Nephron (organoid): ENCODE measurements at regions not wholly inside any gene's neighbourhood (a gene's known extent, or its start where the extent isn't known, plus 50 kb on each side); places are given as distances from the start of the nearest gene placed in this dataset.
"Not testable (repeated sequence)": the region's sequence is repeated elsewhere in the genome, so short reads cannot be mapped to it uniquely, and the experiment has no call there.

Source experiments
- H3K27ac Mint-ChIP-seq, 3 experiments: 2 replicates each; pipeline ENCODE4 v1.8.0; 2020; ENCODE audit warnings: mixed read lengths in 3 of 3, mild to moderate bottlenecking in 2 of 3, moderate library complexity in 1 of 3
- H3K27me3 Mint-ChIP-seq: 2 replicates; pipeline ENCODE4 v1.8.0; 2021; ENCODE audit warnings: low read depth, mild to moderate bottlenecking, moderate library complexity, mixed read lengths
- H3K36me3 Mint-ChIP-seq: 2 replicates; pipeline ENCODE4 v1.8.0; 2020; ENCODE audit warnings: low read depth, mixed read lengths
- H3K4me1 Mint-ChIP-seq: 2 replicates; pipeline ENCODE4 v1.8.0; 2020; ENCODE audit warnings: mixed read lengths
- H3K4me3 Mint-ChIP-seq, 3 experiments: 2 replicates each; pipeline ENCODE4 v1.8.0; 2020; ENCODE audit warnings: mild to moderate bottlenecking in 3 of 3, mixed read lengths in 3 of 3, moderate library complexity in 2 of 3
- H3K9me3 Mint-ChIP-seq: 2 replicates; pipeline ENCODE4 v1.8.0; 2020; ENCODE audit warnings: mixed read lengths
- CTCF ChIP-seq, 3 experiments: fragments of 200-600 bp; sonication (generic); IDR thresholded peaks; one replicate each; pipeline ENCODE4 v1.5.0; 2021; ENCODE audit warnings: antibody characterized with exemption in 3 of 3; ENCODE audit not compliant: unreplicated experiment in 3 of 3

- Mint-ChIP-seq H3K36me3 (no peaks in the 10 kb centered on the region), H3K9me3 (peaks cover 52% of the 10 kb centered on the region), H3K27me3 (no peaks in the 10 kb centered on the region), H3K4me1 (no peaks in the 10 kb centered on the region), H3K27ac (no peak overlapping the region), H3K4me3 (no peak overlapping the region)
- TF ChIP-seq CTCF (IDR thresholded peaks at IDR 0.05; ENCODE audit: unreplicated experiment in 3 of 3) = no peak
These were observed 384.5 kb upstream of the GHITM start for GRCh38 chr10:83754857-83755256.

GRCh38 chr10:83760142-83760541 is 379.2 kb upstream of the GHITM start:
- Mint-ChIP-seq H3K27me3 (no peaks in the 10 kb centered on the region), H3K36me3 (no peaks in the 10 kb centered on the region), H3K4me3 (no peak overlapping the region), H3K9me3 (peaks cover 13% of the 10 kb centered on the region), H3K27ac (no peak overlapping the region), H3K4me1 (no peaks in the 10 kb centered on the region)
- TF ChIP-seq CTCF (IDR thresholded peaks at IDR 0.05; ENCODE audit: unreplicated experiment in 3 of 3) = no peak

GRCh38 chr10:83764666-83765065 is 374.6 kb upstream of the GHITM start:
- Mint-ChIP-seq H3K4me3 (no peak overlapping the region), H3K27me3 (no peaks in the 10 kb centered on the region), H3K4me1 (no peaks in the 10 kb centered on the region), H3K36me3 (no peaks in the 10 kb centered on the region), H3K27ac (no peak overlapping the region), H3K9me3 (no peaks in the 10 kb centered on the region)
- no peak for TF ChIP-seq CTCF (IDR thresholded peaks at IDR 0.05; ENCODE audit: unreplicated experiment in 3 of 3)

- Mint-ChIP-seq H3K9me3 (no peaks in the 10 kb centered on the region), H3K4me1 (no peaks in the 10 kb centered on the region), H3K27me3 (no peaks in the 10 kb centered on the region), H3K27ac (no peak overlapping the region), H3K4me3 (no peak overlapping the region), H3K36me3 (no peaks in the 10 kb centered on the region)
- no peak for TF ChIP-seq CTCF (IDR thresholded peaks at IDR 0.05; ENCODE audit: unreplicated experiment in 3 of 3)
These were observed 373.6 kb upstream of the GHITM start for GRCh38 chr10:83765731-83766130.

- Mint-ChIP-seq H3K9me3 (peaks cover 4% of the 10 kb centered on the region), H3K27me3 (peaks cover 3% of the 10 kb centered on the region), H3K4me3 (no peak overlapping the region), H3K36me3 (no peaks in the 10 kb centered on the region), H3K4me1 (no peaks in the 10 kb centered on the region), H3K27ac (no peak overlapping the region)
- TF ChIP-seq CTCF (IDR thresholded peaks at IDR 0.05; ENCODE audit: unreplicated experiment in 3 of 3) = no peak
These were observed 370.0 kb upstream of the GHITM start for GRCh38 chr10:83769281-83769820.

GRCh38 chr10:83786701-83787100 is 352.6 kb upstream of the GHITM start:
- not testable (repeated sequence) for H3K27ac Mint-ChIP-seq, H3K4me1 Mint-ChIP-seq, H3K27me3 Mint-ChIP-seq

More at GRCh38 chr10:83786701-83787100, 352.6 kb upstream of the GHITM start:
- H3K36me3 Mint-ChIP-seq, H3K4me3 Mint-ChIP-seq: not testable (repeated sequence)
- peaks cover 19% of the 10 kb centered on the region for H3K9me3 Mint-ChIP-seq
